Sigmoid colon (tissue), 4 donors: ENCODE measurements at regions not wholly inside any gene's neighbourhood (a gene's known extent, or its start where the extent isn't known, plus 50 kb on each side); places are given as distances from the start of the nearest gene placed in this dataset.

Experiments used
- POLR2AphosphoS5 ChIP-seq, 4 donors: sonication (generic); formaldehyde crosslinking; IDR thresholded peaks; one replicate each; pipeline ENCODE4 v1.6.1; 2017; ENCODE audit warnings: antibody characterized with exemption in 4 of 4
- TF ChIP-seq, protein P1 (sequence below), 4 experiments: fragments of 450-650 bp in 3 of 4; fragments of 200-600 bp in 1 of 4; IDR thresholded peaks; one replicate each; pipeline ENCODE4 v1.5.1; 2016 to 2019; ENCODE audit warnings: antibody characterized with exemption in 4 of 4, mild to moderate bottlenecking in 3 of 4, moderate library complexity in 2 of 4

DNA sequence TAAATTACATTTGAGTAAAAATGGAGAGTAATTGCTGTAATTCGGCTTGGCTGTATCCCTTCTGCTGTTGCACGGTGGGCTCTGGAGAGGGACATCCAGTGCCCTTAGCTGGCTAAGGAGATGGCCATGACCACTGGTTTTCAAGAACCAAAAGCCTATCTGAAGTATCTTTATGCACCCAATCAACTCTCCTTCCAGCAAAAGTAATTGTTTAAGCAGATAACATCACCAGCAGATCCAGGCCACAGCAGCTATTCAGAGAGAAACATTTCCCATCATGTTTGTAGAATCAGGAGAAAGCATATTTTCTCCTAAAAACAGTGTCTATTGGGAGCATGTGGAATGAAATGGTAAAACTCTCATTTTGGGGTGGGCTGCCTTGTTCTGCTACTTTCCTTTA lies 514.5 kb upstream of the RGMA start:
- TF ChIP-seq, protein P1, sequence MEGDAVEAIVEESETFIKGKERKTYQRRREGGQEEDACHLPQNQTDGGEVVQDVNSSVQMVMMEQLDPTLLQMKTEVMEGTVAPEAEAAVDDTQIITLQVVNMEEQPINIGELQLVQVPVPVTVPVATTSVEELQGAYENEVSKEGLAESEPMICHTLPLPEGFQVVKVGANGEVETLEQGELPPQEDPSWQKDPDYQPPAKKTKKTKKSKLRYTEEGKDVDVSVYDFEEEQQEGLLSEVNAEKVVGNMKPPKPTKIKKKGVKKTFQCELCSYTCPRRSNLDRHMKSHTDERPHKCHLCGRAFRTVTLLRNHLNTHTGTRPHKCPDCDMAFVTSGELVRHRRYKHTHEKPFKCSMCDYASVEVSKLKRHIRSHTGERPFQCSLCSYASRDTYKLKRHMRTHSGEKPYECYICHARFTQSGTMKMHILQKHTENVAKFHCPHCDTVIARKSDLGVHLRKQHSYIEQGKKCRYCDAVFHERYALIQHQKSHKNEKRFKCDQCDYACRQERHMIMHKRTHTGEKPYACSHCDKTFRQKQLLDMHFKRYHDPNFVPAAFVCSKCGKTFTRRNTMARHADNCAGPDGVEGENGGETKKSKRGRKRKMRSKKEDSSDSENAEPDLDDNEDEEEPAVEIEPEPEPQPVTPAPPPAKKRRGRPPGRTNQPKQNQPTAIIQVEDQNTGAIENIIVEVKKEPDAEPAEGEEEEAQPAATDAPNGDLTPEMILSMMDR (IDR thresholded peaks at IDR 0.05): no peak
- no peak for TF ChIP-seq POLR2AphosphoS5 (IDR thresholded peaks at IDR 0.05)
